SHP77 (cell line): ENCODE measurements at regions not wholly inside any gene's neighbourhood (a gene's known extent, or its start where the extent isn't known, plus 50 kb on each side); places are given as distances from the start of the nearest gene placed in this dataset.

Experiments used
- DNase-seq, 2 experiments: peaks; one replicate each; lab custom pipeline; 2025; lab: John Stamatoyannopoulos, UW

GRCh38 chr13:75132701-75133695, 349.0 kb downstream of the TBC1D4 start:
- no peak for DNase-seq

- no peak for DNase-seq
These were observed 352.6 kb downstream of the TBC1D4 start for GRCh38 chr13:75129331-75129730.

- no peak for DNase-seq
These were observed 357.6 kb downstream of the TBC1D4 start for GRCh38 chr13:75124415-75124814.

GRCh38 chr13:75123428-75123827, 358.5 kb downstream of the TBC1D4 start:
- DNase-seq: peak; percentile 1 to 3

- DNase-seq: no peak
These were observed 361.9 kb downstream of the TBC1D4 start for GRCh38 chr13:75120085-75120484.

GRCh38 chr13:75115171-75115570, 366.8 kb downstream of the TBC1D4 start:
- no peak for DNase-seq

- no peak for DNase-seq
These were observed 378.0 kb downstream of the TBC1D4 start for GRCh38 chr13:75103976-75104375.

- no peak for DNase-seq
These were observed 379.8 kb downstream of the TBC1D4 start for GRCh38 chr13:75102001-75102716.

- DNase-seq: no peak
These were observed 380.6 kb downstream of the TBC1D4 start for GRCh38 chr13:75101348-75101747.

- no peak for DNase-seq
These were observed 389.8 kb downstream of the TBC1D4 start for GRCh38 chr13:75092143-75092542.

- no peak for DNase-seq
These were observed 390.3 kb downstream of the TBC1D4 start for GRCh38 chr13:75091718-75092117.

GRCh38 chr13:75090872-75091615, 390.9 kb downstream of the TBC1D4 start:
- DNase-seq: no peak

- DNase-seq: no peak
These were observed 393.1 kb downstream of the TBC1D4 start for GRCh38 chr13:75088915-75089314.

- DNase-seq: no peak
These were observed 402.7 kb downstream of the TBC1D4 start for GRCh38 chr13:75079226-75079625.

- DNase-seq: no peak
These were observed 405.5 kb downstream of the TBC1D4 start for GRCh38 chr13:75076476-75076875.

GRCh38 chr13:75073786-75074185, 408.2 kb downstream of the TBC1D4 start:
- no peak for DNase-seq

- DNase-seq: no peak
These were observed 409.1 kb downstream of the TBC1D4 start for GRCh38 chr13:75072891-75073290.

- no peak for DNase-seq
These were observed 409.6 kb downstream of the TBC1D4 start for GRCh38 chr13:75072368-75072767.

GRCh38 chr13:75071796-75072195, 410.2 kb downstream of the TBC1D4 start:
- no peak for DNase-seq

GRCh38 chr13:75071395-75071794, 410.6 kb downstream of the TBC1D4 start:
- DNase-seq: no peak

- DNase-seq: no peak
These were observed 420.1 kb downstream of the TBC1D4 start for GRCh38 chr13:75061909-75062308.

- no peak for DNase-seq
These were observed 426.7 kb downstream of the TBC1D4 start for GRCh38 chr13:75055296-75055695.
